ENCODE measurements at regions not wholly inside any gene's neighbourhood (a gene's known extent, or its start where the extent isn't known, plus 50 kb on each side); places are given as distances from the start of the nearest gene placed in this dataset.

GRCh38 chr7:3094701-3095445 lies 51.2 kb upstream of the CARD11 start:
- H3K4me1 ChIP-seq = no peaks in the 10 kb centered on the region
- no peaks in the 10 kb centered on the region for H3K27me3 ChIP-seq
- H3K36me3 ChIP-seq (ENCODE audit: low read depth, missing control alignments) = no peaks in the 10 kb centered on the region
- 71 to 82% methylated on average over 23 of the region's 23 CpGs for WGBS, 2 donors
- no peak overlapping the region for H3K27ac ChIP-seq
- no peaks in the 10 kb centered on the region for H3K9me3 ChIP-seq
- no peak overlapping the region for H3K4me3 ChIP-seq
- TF ChIP-seq POLR2A (IDR thresholded peaks at IDR 0.05) = no peak
- peak; percentile 22 for DNase-seq
- intact Hi-C loops (cut with DNase I; ENCODE audit: low total_unique reads) = no loop called here

- Histone ChIP-seq H3K4me3 (no peak overlapping the region), H3K27ac (no peak overlapping the region), H3K9me3 (no peaks in the 10 kb centered on the region), H3K4me1 (no peaks in the 10 kb centered on the region), H3K27me3 (no peaks in the 10 kb centered on the region), H3K36me3 (ENCODE audit: low read depth, missing control alignments) (no peaks in the 10 kb centered on the region)
- TF ChIP-seq POLR2A (IDR thresholded peaks at IDR 0.05) = no peak
- TF ChIP-seq CTCF (IDR thresholded peaks at IDR 0.05) = no peak
- intact Hi-C loops (cut with DNase I; ENCODE audit: low total_unique reads) = no loop called here
- WGBS, 2 donors = 89 to 100% methylated on average over 1 of the region's 1 CpG
- DNase-seq = no peak
These were observed 54.1 kb upstream of the CARD11 start for GRCh38 chr7:3097734-3098133.

- intact Hi-C loops (cut with DNase I; ENCODE audit: low total_unique reads) = no loop called here
- no peaks in the 10 kb centered on the region for H3K27me3 ChIP-seq
- H3K36me3 ChIP-seq (ENCODE audit: low read depth, missing control alignments) = no peaks in the 10 kb centered on the region
- DNase-seq = no peak
- H3K9me3 ChIP-seq = no peaks in the 10 kb centered on the region
- WGBS, 2 donors = 51 to 58% methylated on average over 2 of the region's 2 CpGs
- TF ChIP-seq CTCF (IDR thresholded peaks at IDR 0.05) (no peak), POLR2A (IDR thresholded peaks at IDR 0.05) (no peak)
- no peaks in the 10 kb centered on the region for H3K4me1 ChIP-seq
- H3K27ac ChIP-seq = no peak overlapping the region
- no peak overlapping the region for H3K4me3 ChIP-seq
These were observed 58.5 kb upstream of the CARD11 start for GRCh38 chr7:3102159-3102558.

- peak; percentile 20 for DNase-seq
- TF ChIP-seq POLR2A (IDR thresholded peaks at IDR 0.05) (no peak), CTCF (IDR thresholded peaks at IDR 0.05) (no peak)
- Histone ChIP-seq H3K4me1 (no peaks in the 10 kb centered on the region), H3K9me3 (no peaks in the 10 kb centered on the region), H3K4me3 (no peak overlapping the region), H3K36me3 (ENCODE audit: low read depth, missing control alignments) (no peaks in the 10 kb centered on the region), H3K27me3 (no peaks in the 10 kb centered on the region), H3K27ac (no peak overlapping the region)
- 76 to 83% methylated on average over 12 of the region's 12 CpGs for WGBS, 2 donors
- intact Hi-C loops (cut with DNase I; ENCODE audit: low total_unique reads) = no loop called here
These were observed 60.1 kb upstream of the CARD11 start for GRCh38 chr7:3103614-3104398.

- no peak overlapping the region for H3K4me3 ChIP-seq
- H3K9me3 ChIP-seq = no peaks in the 10 kb centered on the region
- no peaks in the 10 kb centered on the region for H3K4me1 ChIP-seq
- no peak overlapping the region for H3K27ac ChIP-seq
- H3K36me3 ChIP-seq (ENCODE audit: low read depth, missing control alignments) = no peaks in the 10 kb centered on the region
- no peaks in the 10 kb centered on the region for H3K27me3 ChIP-seq
- DNase-seq = no peak
- TF ChIP-seq POLR2A (IDR thresholded peaks at IDR 0.05) (no peak), CTCF (IDR thresholded peaks at IDR 0.05) (no peak)
- intact Hi-C loops (cut with DNase I; ENCODE audit: low total_unique reads) = no loop called here
These were observed 62.2 kb upstream of the CARD11 start for GRCh38 chr7:3105856-3106255.
